ENCODE measurements at regions not wholly inside any gene's neighbourhood (a gene's known extent, or its start where the extent isn't known, plus 50 kb on each side); places are given as distances from the start of the nearest gene placed in this dataset.

- TF ChIP-seq USF2 (IDR thresholded peaks at IDR 0.05; ENCODE audit: low read depth, low read length) (no peak), SMC3 (IDR thresholded peaks at IDR 0.05; ENCODE audit: low read depth, low read length) (no peak), CEBPB (IDR thresholded peaks at IDR 0.05; ENCODE audit: low read depth, low read length) (no peak), MXI1 (IDR thresholded peaks at IDR 0.05; ENCODE audit: borderline replicate concordance, low read depth, low read length) (no peak)
Observed at GRCh38 chr2:66874411-66874810, 439.5 kb downstream of the MEIS1 start (continued).

- TF ChIP-seq CEBPB (IDR thresholded peaks at IDR 0.05; ENCODE audit: low read depth, low read length) (no peak), FOS (IDR thresholded peaks at IDR 0.05; ENCODE audit: low read depth, low read length) (no peak), CHD1 (IDR thresholded peaks at IDR 0.05; ENCODE audit: low read depth, low read length) (no peak), BHLHE40 (IDR thresholded peaks at IDR 0.05; ENCODE audit: low read depth, low read length) (no peak), ELK1 (IDR thresholded peaks at IDR 0.05; ENCODE audit: borderline replicate concordance, low read depth, low read length) (no peak)
- intact Hi-C loops (cut with micrococcal nuclease) = no loop called here
- peak overlapping the region in 1 of 2 experiments; percentile 72; a peak in 3 of 4 replicates for H4K8ac ChIP-seq (ENCODE audit: low read depth in 2 of 2, low read length in 2 of 2)
- in situ Hi-C loops (cut with MboI; ENCODE audit: low sequenced_read_pairs) = no loop called here
- BruUV-seq (replicated peaks) = no TSS peak
- H3K36me3 ChIP-seq (ENCODE audit: control insufficient read depth, insufficient read depth, low read length) = no peaks in the 10 kb centered on the region
- no peak overlapping the region; the same call in 1 of the 2 replicates for H3K9ac ChIP-seq (ENCODE audit: low read depth, low read length)
- 0 out of 2 replicates have a peak, but pooled peaks cover 5% of the 10 kb centered on the region for H3K9me1 ChIP-seq (ENCODE audit: insufficient read depth, low read length)
- no peak overlapping the region for H3K56ac ChIP-seq (ENCODE audit: extremely low read depth, insufficient read depth, low read length)
- H2AK5ac ChIP-seq (ENCODE audit: low read depth, low read length) = peak overlapping the region; percentile 87
- H4K5ac ChIP-seq (ENCODE audit: low read depth, low read length) = peak overlapping the region; percentile 93; the same call in 1 of the 2 replicates
- H3K23ac ChIP-seq (ENCODE audit: low read depth, low read length) = peak overlapping the region; percentile 62; the same call in 1 of the 2 replicates
- ChIA-PET POLR2A (ENCODE audit: unreplicated experiment) (no interaction called here), CTCF (no interaction called here)
- no peak overlapping the region for H2AFZ ChIP-seq (replicated peaks; ENCODE audit: low read length, poor library complexity)
- ATAC-seq (ENCODE audit: low read depth) (no peak), DNase-seq (peak; percentile 58)
- no peak overlapping the region; the same call in 1 of the 2 replicates for H3K27ac ChIP-seq (ENCODE audit: insufficient read depth, low read length)
- no CpG with 5 or more reads among the region's 2 CpGs for WGBS, 2 experiments (ENCODE audit: extremely low coverage in 2 of 2, insufficient read length in 1 of 2)
- H2AK9ac ChIP-seq (replicated peaks; ENCODE audit: low read depth, low read length, poor library complexity) = no peak overlapping the region
- H3K79me1 ChIP-seq (ENCODE audit: low read depth in 1 of 2, low read length in 2 of 2) = peaks cover 0 to 4% of the 10 kb centered on the region in 2 experiments; a peak in 2 of 4 replicates
- H3K18ac ChIP-seq (ENCODE audit: low read depth, low read length) = peak overlapping the region; percentile 89; the same call in 1 of the 2 replicates
- peaks cover 16% of the 10 kb centered on the region for H3K4me1 ChIP-seq (ENCODE audit: control insufficient read depth, insufficient read depth, low read length)
- H4K91ac ChIP-seq (ENCODE audit: insufficient read depth, low read depth, low read length) = peak overlapping the region; percentile 69; the same call in 1 of the 2 replicates
- H3K27me3 ChIP-seq (ENCODE audit: control insufficient read depth, insufficient read depth, low read length) = no peaks in the 10 kb centered on the region
- H2BK15ac ChIP-seq (ENCODE audit: low read depth, low read length) = peak overlapping the region; percentile 88; the same call in 2 of the 3 replicates
- H3K4me3 ChIP-seq (ENCODE audit: insufficient read depth, low read depth, low read length) = no peak overlapping the region
- H3K4ac ChIP-seq (ENCODE audit: low read depth, low read length) = peak overlapping the region; percentile 69; the same call in 1 of the 2 replicates
- H2BK5ac ChIP-seq (ENCODE audit: low read depth, low read length, poor library complexity, severe bottlenecking) = peak overlapping the region; percentile 74
- H3K4me2 ChIP-seq (ENCODE audit: low read depth, low read length) = no peak overlapping the region
- no peaks in the 10 kb centered on the region for H4K20me1 ChIP-seq (ENCODE audit: insufficient read depth, low read length)
- H3K14ac ChIP-seq (replicated peaks; ENCODE audit: low read depth, low read length) = peak overlapping the region; percentile 78
- peak overlapping the region; percentile 88; the same call in 1 of the 2 replicates for H2BK120ac ChIP-seq (ENCODE audit: low read depth, low read length)
- dilution Hi-C loops (cut with HindIII; ENCODE audit: low sequenced_read_pairs, unreplicated experiment) = no loop called here
- peak overlapping the region; percentile 63; the same call in 1 of the 2 replicates for H2BK20ac ChIP-seq (ENCODE audit: low read depth, low read length)
- no peaks in the 10 kb centered on the region for H3K9me3 ChIP-seq (ENCODE audit: control insufficient read depth, insufficient read depth, low read length)
Observed at GRCh38 chr2:66875941-66876462, 441.1 kb downstream of the MEIS1 start.

All from IMR-90 (cell line).